Liver (tissue), 8 donors: ENCODE measurements at regions not wholly inside any gene's neighbourhood (a gene's known extent, or its start where the extent isn't known, plus 50 kb on each side); places are given as distances from the start of the nearest gene placed in this dataset.

Experiments
- DNase-seq: peaks from one replicate; pipeline ENCODE4 v3.0.0-alpha.2; 2017; ENCODE audit warnings: low spot score
- H3K27ac ChIP-seq, 2 donors: one replicate each; pipeline ENCODE4 v1.7.0; 2013; ENCODE audit warnings: inconsistent platforms in 2 of 2, low read length in 2 of 2, control low read depth in 1 of 2, low read depth in 1 of 2, mild to moderate bottlenecking in 1 of 2
- H3K27me3 ChIP-seq, 4 donors: one replicate each; pipeline versions ENCODE4 v1.6.1 to v1.7.0; 2013; ENCODE audit warnings: low read length in 3 of 4, inconsistent platforms in 1 of 4, mild to moderate bottlenecking in 1 of 4, moderate library complexity in 1 of 4; ENCODE audit not compliant: control insufficient read depth in 4 of 4, insufficient read depth in 4 of 4
- H3K36me3 ChIP-seq, 4 donors: one replicate each; pipeline versions ENCODE4 v1.6.1 to v1.7.0; 2013; ENCODE audit warnings: low read length in 3 of 4, mild to moderate bottlenecking in 3 of 4, low read depth in 1 of 4, moderate library complexity in 1 of 4; ENCODE audit not compliant: control insufficient read depth in 4 of 4, insufficient read depth in 3 of 4
- H3K4me1 ChIP-seq, 4 donors: one replicate each; pipeline versions ENCODE4 v1.6.1 to v1.7.0; 2013; ENCODE audit warnings: low read length in 3 of 4, mild to moderate bottlenecking in 3 of 4, moderate library complexity in 1 of 4; ENCODE audit not compliant: control insufficient read depth in 4 of 4, insufficient read depth in 4 of 4
- H3K4me3 ChIP-seq, 3 donors: one replicate each; pipeline versions ENCODE4 v1.6.1 to v1.7.0; 2013; ENCODE audit warnings: low read length in 3 of 3, control low read depth in 1 of 3, low read depth in 1 of 3, mild to moderate bottlenecking in 1 of 3
- H3K9ac ChIP-seq, 2 donors: one replicate each; pipeline ENCODE4 v1.7.0; 2013; ENCODE audit warnings: low read length in 2 of 2, mild to moderate bottlenecking in 2 of 2, moderate library complexity in 2 of 2, control low read depth in 1 of 2, low read depth in 1 of 2
- H3K9me3 ChIP-seq, 4 donors: one replicate each; pipeline versions ENCODE4 v1.6.1 to v1.7.0; 2013; ENCODE audit warnings: low read length in 3 of 4; ENCODE audit not compliant: control insufficient read depth in 4 of 4
- EGR1 ChIP-seq, 2 donors: IDR thresholded peaks; 2 replicates each; pipeline ENCODE4 v1.6.1; 2016 to 2018; ENCODE audit warnings: antibody characterized with exemption in 2 of 2, low read depth in 2 of 2
- GABPA ChIP-seq, 2 donors: IDR thresholded peaks in 1 of 2; conservative IDR thresholded peaks in 1 of 2; 2 replicates each; pipeline ENCODE4 v1.6.1; 2016; ENCODE audit warnings: antibody characterized with exemption in 2 of 2, mild to moderate bottlenecking in 1 of 2, moderate library complexity in 1 of 2
- HNF4A ChIP-seq, 2 donors: conservative IDR thresholded peaks; 2 replicates each; pipeline ENCODE4 v1.6.1; 2016; ENCODE audit warnings: antibody characterized with exemption in 2 of 2, mild to moderate bottlenecking in 2 of 2
- HNF4G ChIP-seq: IDR thresholded peaks from 2 replicates; pipeline ENCODE4 v1.6.1; 2016; ENCODE audit warnings: antibody characterized with exemption
- RAD21 ChIP-seq, 2 donors: IDR thresholded peaks; 2 replicates each; pipeline ENCODE4 v1.6.1; 2016; ENCODE audit warnings: antibody characterized with exemption in 2 of 2, mild to moderate bottlenecking in 2 of 2
- RXRA ChIP-seq, 2 donors: IDR thresholded peaks; 2 replicates each; pipeline ENCODE4 v1.6.1; 2017 to 2018; ENCODE audit warnings: antibody characterized with exemption in 2 of 2, mild to moderate bottlenecking in 1 of 2
- SP1 ChIP-seq: IDR thresholded peaks from 2 replicates; pipeline ENCODE4 v1.6.1; 2018; ENCODE audit warnings: antibody characterized with exemption, mild to moderate bottlenecking
- YY1 ChIP-seq: IDR thresholded peaks from 2 replicates; pipeline ENCODE4 v1.6.1; 2016; ENCODE audit warnings: antibody characterized with exemption, mild to moderate bottlenecking
- WGBS: extraction: QIAGEN DNeasy Blood & Tissue Kit; methylation state at CpG from one replicate; pipeline ENCODE4 v1.1.7; 2013; 5-methylcytosine and 5-hydroxymethylcytosine counted together
- TF ChIP-seq, protein P1 (sequence below): IDR thresholded peaks from 2 replicates; pipeline ENCODE4 v1.6.1; 2016; ENCODE audit warnings: antibody characterized with exemption
- TF ChIP-seq, protein P2 (sequence below): fragments of 150-350 bp; IDR thresholded peaks from 2 replicates; pipeline ENCODE4 v1.5.1; 2017; ENCODE audit warnings: improper control_type of control experiment, low read depth, low read length; ENCODE audit not compliant: missing input control
- TF ChIP-seq, protein P3 (sequence below): IDR thresholded peaks from 2 replicates; pipeline ENCODE4 v1.6.1; 2016; ENCODE audit warnings: antibody characterized with exemption
- TF ChIP-seq, protein P4 (sequence below): IDR thresholded peaks from 2 replicates; pipeline ENCODE4 v1.6.1; 2016; ENCODE audit warnings: antibody characterized with exemption, mild to moderate bottlenecking
- donor health status: healthy.
- donor health status: healthy.
- donor health status: healthy.
- donor health status: healthy.
- donor health status: healthy.

DNA sequence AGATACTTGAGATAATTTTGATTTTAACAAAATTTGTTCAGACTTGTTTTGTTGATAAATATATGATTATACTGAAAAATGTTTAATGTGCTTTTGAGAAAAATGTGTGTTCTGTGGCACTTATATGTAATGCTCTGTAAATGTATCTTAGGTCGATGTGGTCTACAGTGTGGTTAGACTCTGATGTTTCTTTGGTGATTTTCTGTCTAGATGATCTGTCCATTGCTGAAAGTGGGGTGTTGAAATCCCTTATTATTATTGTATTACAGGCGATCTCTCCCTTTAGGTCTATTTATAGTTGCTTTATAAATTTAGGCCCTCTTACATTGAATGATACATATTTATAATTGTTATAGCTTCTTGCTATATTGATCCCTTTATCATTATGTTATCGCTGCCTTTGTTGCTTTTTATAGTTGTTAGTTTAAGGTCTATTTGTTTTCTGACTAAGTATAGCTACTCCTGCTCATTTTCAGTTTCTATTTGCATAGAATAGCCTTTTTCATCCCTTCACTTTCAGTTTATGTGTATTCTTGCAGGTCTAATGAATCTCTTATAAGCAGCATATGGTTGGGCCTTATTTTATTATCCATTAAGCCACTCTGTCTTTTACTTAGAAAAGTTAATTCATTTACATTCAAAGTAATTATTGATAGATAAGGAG lies 124.3 kb downstream of the MRPS30 start (continued):
- TF ChIP-seq, protein P1, sequence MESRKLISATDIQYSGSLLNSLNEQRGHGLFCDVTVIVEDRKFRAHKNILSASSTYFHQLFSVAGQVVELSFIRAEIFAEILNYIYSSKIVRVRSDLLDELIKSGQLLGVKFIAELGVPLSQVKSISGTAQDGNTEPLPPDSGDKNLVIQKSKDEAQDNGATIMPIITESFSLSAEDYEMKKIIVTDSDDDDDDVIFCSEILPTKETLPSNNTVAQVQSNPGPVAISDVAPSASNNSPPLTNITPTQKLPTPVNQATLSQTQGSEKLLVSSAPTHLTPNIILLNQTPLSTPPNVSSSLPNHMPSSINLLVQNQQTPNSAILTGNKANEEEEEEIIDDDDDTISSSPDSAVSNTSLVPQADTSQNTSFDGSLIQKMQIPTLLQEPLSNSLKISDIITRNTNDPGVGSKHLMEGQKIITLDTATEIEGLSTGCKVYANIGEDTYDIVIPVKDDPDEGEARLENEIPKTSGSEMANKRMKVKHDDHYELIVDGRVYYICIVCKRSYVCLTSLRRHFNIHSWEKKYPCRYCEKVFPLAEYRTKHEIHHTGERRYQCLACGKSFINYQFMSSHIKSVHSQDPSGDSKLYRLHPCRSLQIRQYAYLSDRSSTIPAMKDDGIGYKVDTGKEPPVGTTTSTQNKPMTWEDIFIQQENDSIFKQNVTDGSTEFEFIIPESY = no peak
- TF ChIP-seq, protein P2, sequence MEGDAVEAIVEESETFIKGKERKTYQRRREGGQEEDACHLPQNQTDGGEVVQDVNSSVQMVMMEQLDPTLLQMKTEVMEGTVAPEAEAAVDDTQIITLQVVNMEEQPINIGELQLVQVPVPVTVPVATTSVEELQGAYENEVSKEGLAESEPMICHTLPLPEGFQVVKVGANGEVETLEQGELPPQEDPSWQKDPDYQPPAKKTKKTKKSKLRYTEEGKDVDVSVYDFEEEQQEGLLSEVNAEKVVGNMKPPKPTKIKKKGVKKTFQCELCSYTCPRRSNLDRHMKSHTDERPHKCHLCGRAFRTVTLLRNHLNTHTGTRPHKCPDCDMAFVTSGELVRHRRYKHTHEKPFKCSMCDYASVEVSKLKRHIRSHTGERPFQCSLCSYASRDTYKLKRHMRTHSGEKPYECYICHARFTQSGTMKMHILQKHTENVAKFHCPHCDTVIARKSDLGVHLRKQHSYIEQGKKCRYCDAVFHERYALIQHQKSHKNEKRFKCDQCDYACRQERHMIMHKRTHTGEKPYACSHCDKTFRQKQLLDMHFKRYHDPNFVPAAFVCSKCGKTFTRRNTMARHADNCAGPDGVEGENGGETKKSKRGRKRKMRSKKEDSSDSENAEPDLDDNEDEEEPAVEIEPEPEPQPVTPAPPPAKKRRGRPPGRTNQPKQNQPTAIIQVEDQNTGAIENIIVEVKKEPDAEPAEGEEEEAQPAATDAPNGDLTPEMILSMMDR = no peak
- TF ChIP-seq, protein P3, sequence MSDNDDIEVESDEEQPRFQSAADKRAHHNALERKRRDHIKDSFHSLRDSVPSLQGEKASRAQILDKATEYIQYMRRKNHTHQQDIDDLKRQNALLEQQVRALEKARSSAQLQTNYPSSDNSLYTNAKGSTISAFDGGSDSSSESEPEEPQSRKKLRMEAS = no peak

DNA sequence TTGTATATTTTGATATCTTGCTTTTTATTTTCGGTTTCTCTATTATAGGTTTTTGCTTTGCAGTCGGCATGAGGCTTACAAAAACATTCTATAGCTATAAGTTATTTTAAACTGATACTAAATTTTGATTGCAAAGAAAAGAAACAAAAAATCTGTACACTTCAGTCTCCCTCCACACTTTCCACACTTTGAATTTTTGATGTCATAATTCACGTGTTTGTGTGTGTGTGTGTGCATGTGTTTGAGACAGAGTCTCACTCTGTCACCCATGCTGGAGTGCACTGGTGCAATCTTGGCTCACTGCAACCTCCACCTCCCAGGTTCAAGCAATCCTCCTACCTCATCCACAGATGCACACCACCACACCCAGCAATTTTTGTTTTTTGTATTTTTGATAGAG lies 124.9 kb downstream of the MRPS30 start:
- H3K9ac ChIP-seq = no peak overlapping the region
- H3K4me3 ChIP-seq = no peak overlapping the region
- WGBS = 66% methylated on average over 3 of the region's 3 CpGs
- no peaks in the 10 kb centered on the region for H3K4me1 ChIP-seq
- H3K27ac ChIP-seq = no peak overlapping the region
- H3K27me3 ChIP-seq = no peaks in the 10 kb centered on the region
- H3K9me3 ChIP-seq = no peaks in the 10 kb centered on the region
- DNase-seq = no peak
- H3K36me3 ChIP-seq = no peaks in the 10 kb centered on the region
- TF ChIP-seq, protein P2 = no peak
- no peak for TF ChIP-seq HNF4G
- TF ChIP-seq YY1 = no peak
- no peak for TF ChIP-seq HNF4A (conservative IDR thresholded peaks at IDR 0.05)
- TF ChIP-seq, protein P1 = no peak
- no peak for TF ChIP-seq EGR1 (IDR thresholded peaks at IDR 0.05; ENCODE audit: low read depth in 2 of 2)
- TF ChIP-seq SP1 = no peak
- TF ChIP-seq RXRA (IDR thresholded peaks at IDR 0.05) = no peak
- no peak for TF ChIP-seq GABPA (IDR thresholded peaks at IDR 0.05 in 1 of 2, conservative IDR thresholded peaks at IDR 0.05 in 1 of 2)

DNA sequence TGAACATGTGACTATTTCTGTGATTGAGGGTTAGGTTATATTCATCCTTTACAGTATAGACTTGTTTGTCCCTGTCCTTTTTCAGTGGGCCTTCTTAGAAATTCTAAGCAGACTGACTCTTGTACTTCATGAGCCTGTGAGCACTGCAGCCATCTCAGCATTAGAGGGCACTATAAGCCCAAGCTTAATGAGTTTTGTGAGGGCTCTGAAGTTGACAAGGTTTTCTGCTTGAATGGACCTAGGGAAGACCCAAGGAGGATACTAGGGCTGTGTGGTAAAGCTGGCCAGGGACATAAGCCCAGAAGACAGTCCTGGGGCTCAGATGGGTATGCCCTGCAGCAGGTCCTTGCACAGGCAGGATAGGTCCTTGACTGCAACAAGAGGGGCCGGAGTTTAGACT lies 126.5 kb downstream of the MRPS30 start:
- DNase-seq = no peak
- WGBS = 85% methylated on average over 1 of the region's 1 CpG
- Histone ChIP-seq H3K9ac (no peak overlapping the region), H3K27me3 (no peaks in the 10 kb centered on the region), H3K27ac (no peak overlapping the region), H3K4me3 (no peak overlapping the region), H3K9me3 (no peaks in the 10 kb centered on the region), H3K36me3 (no peaks in the 10 kb centered on the region), H3K4me1 (no peaks in the 10 kb centered on the region)
- TF ChIP-seq RAD21 (IDR thresholded peaks at IDR 0.05) = no peak
- TF ChIP-seq, protein P4, sequence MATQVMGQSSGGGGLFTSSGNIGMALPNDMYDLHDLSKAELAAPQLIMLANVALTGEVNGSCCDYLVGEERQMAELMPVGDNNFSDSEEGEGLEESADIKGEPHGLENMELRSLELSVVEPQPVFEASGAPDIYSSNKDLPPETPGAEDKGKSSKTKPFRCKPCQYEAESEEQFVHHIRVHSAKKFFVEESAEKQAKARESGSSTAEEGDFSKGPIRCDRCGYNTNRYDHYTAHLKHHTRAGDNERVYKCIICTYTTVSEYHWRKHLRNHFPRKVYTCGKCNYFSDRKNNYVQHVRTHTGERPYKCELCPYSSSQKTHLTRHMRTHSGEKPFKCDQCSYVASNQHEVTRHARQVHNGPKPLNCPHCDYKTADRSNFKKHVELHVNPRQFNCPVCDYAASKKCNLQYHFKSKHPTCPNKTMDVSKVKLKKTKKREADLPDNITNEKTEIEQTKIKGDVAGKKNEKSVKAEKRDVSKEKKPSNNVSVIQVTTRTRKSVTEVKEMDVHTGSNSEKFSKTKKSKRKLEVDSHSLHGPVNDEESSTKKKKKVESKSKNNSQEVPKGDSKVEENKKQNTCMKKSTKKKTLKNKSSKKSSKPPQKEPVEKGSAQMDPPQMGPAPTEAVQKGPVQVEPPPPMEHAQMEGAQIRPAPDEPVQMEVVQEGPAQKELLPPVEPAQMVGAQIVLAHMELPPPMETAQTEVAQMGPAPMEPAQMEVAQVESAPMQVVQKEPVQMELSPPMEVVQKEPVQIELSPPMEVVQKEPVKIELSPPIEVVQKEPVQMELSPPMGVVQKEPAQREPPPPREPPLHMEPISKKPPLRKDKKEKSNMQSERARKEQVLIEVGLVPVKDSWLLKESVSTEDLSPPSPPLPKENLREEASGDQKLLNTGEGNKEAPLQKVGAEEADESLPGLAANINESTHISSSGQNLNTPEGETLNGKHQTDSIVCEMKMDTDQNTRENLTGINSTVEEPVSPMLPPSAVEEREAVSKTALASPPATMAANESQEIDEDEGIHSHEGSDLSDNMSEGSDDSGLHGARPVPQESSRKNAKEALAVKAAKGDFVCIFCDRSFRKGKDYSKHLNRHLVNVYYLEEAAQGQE = no peak
